ENCODE measurements at regions not wholly inside any gene's neighbourhood (a gene's known extent, or its start where the extent isn't known, plus 50 kb on each side); places are given as distances from the start of the nearest gene placed in this dataset.

DNA sequence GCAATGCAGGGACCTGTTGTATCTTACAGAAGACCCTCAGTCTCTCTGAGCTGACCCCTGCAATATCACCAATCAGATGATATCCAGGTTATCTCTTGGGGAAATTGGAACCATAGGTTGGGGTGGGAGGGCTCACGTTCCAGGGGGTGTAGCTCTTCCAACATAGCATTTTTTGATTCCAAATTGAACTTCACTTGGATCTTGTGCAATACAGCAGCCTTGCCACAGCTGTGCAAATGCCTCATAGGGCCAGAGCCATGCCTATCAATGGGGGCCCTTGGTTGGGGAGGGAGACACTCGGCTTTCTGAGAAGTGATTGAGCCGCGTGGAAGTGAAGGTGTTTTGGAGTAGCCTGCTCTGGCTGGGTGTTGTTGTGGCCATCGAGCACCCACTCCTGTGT, 117.2 kb upstream of the PITX1 start:
- Histone ChIP-seq H3K27ac (ENCODE audit: low read depth, low read length) (no peak overlapping the region), H3K4me2 (ENCODE audit: low read length) (no peak overlapping the region), H3K4me1 (ENCODE audit: control insufficient read depth, low read length) (no peaks in the 10 kb centered on the region), H3F3A (ENCODE audit: control insufficient read depth, insufficient read depth) (no peaks in the 10 kb centered on the region), H3K4me3 (ENCODE audit: low read length) (no peak overlapping the region), H4K20me1 (ENCODE audit: control insufficient read depth, insufficient read depth, low read depth, low read length) (no peaks in the 10 kb centered on the region), H3K36me3 (ENCODE audit: control insufficient read depth, low read length) (no peaks in the 10 kb centered on the region), H3K79me2 (ENCODE audit: control insufficient read depth, low read length) (no peaks in the 10 kb centered on the region), H3K9me3 (ENCODE audit: control insufficient read depth, insufficient read depth, low read length) (peaks cover 3% of the 10 kb centered on the region; the same call in 1 of the 2 replicates), H3K27me3 (ENCODE audit: control insufficient read depth, low read length) (no peaks in the 10 kb centered on the region), H3K9me2 (replicated peaks; ENCODE audit: control insufficient read depth, low read length) (no peaks in the 10 kb centered on the region)
- no peak for TF ChIP-seq EZH2phosphoT487 (IDR thresholded peaks at IDR 0.05; ENCODE audit: borderline replicate concordance, low read length)
- TF ChIP-seq, protein P1, sequence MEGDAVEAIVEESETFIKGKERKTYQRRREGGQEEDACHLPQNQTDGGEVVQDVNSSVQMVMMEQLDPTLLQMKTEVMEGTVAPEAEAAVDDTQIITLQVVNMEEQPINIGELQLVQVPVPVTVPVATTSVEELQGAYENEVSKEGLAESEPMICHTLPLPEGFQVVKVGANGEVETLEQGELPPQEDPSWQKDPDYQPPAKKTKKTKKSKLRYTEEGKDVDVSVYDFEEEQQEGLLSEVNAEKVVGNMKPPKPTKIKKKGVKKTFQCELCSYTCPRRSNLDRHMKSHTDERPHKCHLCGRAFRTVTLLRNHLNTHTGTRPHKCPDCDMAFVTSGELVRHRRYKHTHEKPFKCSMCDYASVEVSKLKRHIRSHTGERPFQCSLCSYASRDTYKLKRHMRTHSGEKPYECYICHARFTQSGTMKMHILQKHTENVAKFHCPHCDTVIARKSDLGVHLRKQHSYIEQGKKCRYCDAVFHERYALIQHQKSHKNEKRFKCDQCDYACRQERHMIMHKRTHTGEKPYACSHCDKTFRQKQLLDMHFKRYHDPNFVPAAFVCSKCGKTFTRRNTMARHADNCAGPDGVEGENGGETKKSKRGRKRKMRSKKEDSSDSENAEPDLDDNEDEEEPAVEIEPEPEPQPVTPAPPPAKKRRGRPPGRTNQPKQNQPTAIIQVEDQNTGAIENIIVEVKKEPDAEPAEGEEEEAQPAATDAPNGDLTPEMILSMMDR (IDR thresholded peaks at IDR 0.05; ENCODE audit: low read depth, low read length, poor library complexity, severe bottlenecking) = no peak

DNA sequence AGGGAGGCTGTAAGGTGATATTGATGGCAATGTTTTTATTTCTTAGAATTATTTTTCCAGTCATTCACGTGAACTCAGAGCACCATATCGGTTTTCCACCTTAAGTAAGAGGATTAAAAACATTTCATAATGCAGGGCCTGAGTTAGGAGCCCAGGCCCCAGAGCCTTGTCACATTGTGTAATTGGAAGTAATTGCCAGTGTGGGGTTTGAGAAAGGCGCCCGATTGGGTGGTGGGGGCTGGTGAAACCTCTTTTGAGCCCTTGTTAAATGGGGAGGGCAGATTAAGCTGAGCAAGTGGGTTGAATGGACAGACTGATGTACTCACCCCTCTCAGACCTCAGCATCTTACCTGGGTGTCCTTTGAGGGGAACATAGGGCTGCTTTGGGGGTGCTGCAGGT, 116.7 kb upstream of the PITX1 start:
- no peaks in the 10 kb centered on the region for H4K20me1 ChIP-seq (ENCODE audit: control insufficient read depth, insufficient read depth, low read depth, low read length)
- no peaks in the 10 kb centered on the region for H3K36me3 ChIP-seq (ENCODE audit: control insufficient read depth, low read length)
- no peaks in the 10 kb centered on the region for H3K9me2 ChIP-seq (replicated peaks; ENCODE audit: control insufficient read depth, low read length)
- no peaks in the 10 kb centered on the region for H3K27me3 ChIP-seq (ENCODE audit: control insufficient read depth, low read length)
- no peaks in the 10 kb centered on the region for H3K4me1 ChIP-seq (ENCODE audit: control insufficient read depth, low read length)
- no peaks in the 10 kb centered on the region for H3K79me2 ChIP-seq (ENCODE audit: control insufficient read depth, low read length)
- H3K4me2 ChIP-seq (ENCODE audit: low read length) = no peak overlapping the region
- no peak for TF ChIP-seq EZH2phosphoT487 (IDR thresholded peaks at IDR 0.05; ENCODE audit: borderline replicate concordance, low read length)
- TF ChIP-seq, protein P1 (IDR thresholded peaks at IDR 0.05; ENCODE audit: low read depth, low read length, poor library complexity, severe bottlenecking) = no peak
- peaks cover 3% of the 10 kb centered on the region; the same call in 1 of the 2 replicates for H3K9me3 ChIP-seq (ENCODE audit: control insufficient read depth, insufficient read depth, low read length)
- no peaks in the 10 kb centered on the region for H3F3A ChIP-seq (ENCODE audit: control insufficient read depth, insufficient read depth)
- no peak overlapping the region for H3K4me3 ChIP-seq (ENCODE audit: low read length)
- H3K27ac ChIP-seq (ENCODE audit: low read depth, low read length) = no peak overlapping the region

DNA sequence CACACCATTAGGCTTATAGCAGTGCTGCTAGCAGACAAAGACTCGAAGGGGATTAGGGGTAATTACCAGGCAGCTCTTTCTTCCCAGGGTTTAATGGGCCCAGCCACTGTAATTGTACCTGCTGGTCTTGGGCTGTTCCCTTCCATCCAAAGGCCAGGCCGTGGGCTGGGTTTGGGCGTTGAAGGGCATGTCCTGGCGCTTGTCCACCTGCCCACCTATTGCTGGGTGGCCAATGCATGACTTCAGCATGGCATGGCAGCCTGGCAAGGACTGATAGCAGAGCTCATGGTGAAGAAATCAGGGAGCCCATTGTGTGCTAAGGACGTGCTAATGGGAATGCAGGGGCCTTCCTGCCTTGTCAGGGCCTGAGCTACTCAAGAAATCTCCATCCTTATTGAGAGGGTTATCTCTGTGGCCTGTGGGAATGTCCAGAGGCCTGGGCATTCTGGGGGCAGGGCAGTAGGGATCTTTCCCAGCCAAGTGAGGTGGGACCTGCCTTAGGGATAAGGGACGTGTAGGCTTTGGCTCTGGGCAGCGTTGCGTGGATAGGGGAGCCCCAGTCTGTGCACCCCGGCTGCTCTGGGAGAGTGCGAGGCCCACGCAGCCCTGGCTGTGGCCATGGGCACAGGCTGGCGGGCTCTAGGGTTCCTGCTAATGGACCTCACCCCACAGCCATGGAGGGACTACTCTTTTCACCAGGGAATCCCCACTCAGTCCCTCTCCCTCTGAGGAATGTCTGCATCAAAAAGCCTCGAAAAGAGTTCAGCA, 116.1 kb upstream of the PITX1 start:
- H3K4me1 ChIP-seq (ENCODE audit: control insufficient read depth, low read length) = no peaks in the 10 kb centered on the region
- no peak for TF ChIP-seq EZH2phosphoT487 (IDR thresholded peaks at IDR 0.05; ENCODE audit: borderline replicate concordance, low read length)
- TF ChIP-seq, protein P1 (IDR thresholded peaks at IDR 0.05; ENCODE audit: low read depth, low read length, poor library complexity, severe bottlenecking) = no peak

More for the DNA sequence above, 116.1 kb upstream of the PITX1 start:
- Histone ChIP-seq H3K27me3 (ENCODE audit: control insufficient read depth, low read length) (no peaks in the 10 kb centered on the region), H3K4me2 (ENCODE audit: low read length) (no peak overlapping the region), H3K79me2 (ENCODE audit: control insufficient read depth, low read length) (no peaks in the 10 kb centered on the region), H3F3A (ENCODE audit: control insufficient read depth, insufficient read depth) (no peaks in the 10 kb centered on the region), H3K36me3 (ENCODE audit: control insufficient read depth, low read length) (no peaks in the 10 kb centered on the region), H3K27ac (ENCODE audit: low read depth, low read length) (no peak overlapping the region), H3K4me3 (ENCODE audit: low read length) (no peak overlapping the region), H3K9me3 (ENCODE audit: control insufficient read depth, insufficient read depth, low read length) (peaks cover 3% of the 10 kb centered on the region; the same call in 1 of the 2 replicates), H3K9me2 (replicated peaks; ENCODE audit: control insufficient read depth, low read length) (no peaks in the 10 kb centered on the region), H4K20me1 (ENCODE audit: control insufficient read depth, insufficient read depth, low read depth, low read length) (no peaks in the 10 kb centered on the region)
